ENCODE measurements at regions not wholly inside any gene's neighbourhood (a gene's known extent, or its start where the extent isn't known, plus 50 kb on each side); places are given as distances from the start of the nearest gene placed in this dataset.

DNA sequence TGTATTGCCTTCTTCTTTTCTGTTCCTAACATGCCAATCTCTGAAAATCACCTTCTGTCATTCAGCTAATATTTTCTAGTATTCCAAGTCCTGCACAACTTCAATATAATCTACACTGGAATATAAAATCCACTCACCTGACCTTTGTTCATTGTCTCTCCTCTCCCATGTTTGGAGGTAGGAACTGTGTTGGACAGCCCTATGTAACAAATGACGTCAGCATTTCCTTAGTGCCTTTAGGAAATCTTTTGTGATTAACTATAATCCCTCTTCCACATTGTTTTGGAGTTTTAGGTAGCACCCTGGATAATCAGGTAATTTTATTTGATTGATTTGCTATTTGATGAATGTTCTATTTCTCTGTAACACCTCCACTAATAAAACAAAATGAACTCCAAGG, 814.8 kb upstream of the PRKX start:
- Mint-ChIP-seq H3K4me1 (ENCODE audit: low read depth) (no peaks in the 10 kb centered on the region), H3K4me3 (no peak overlapping the region), H3K36me3 (ENCODE audit: low read depth) (no peaks in the 10 kb centered on the region), H3K27me3 (no peaks in the 10 kb centered on the region), H3K9me3 (no peaks in the 10 kb centered on the region), H3K27ac (no peak overlapping the region)
- ChIA-PET CTCF (no interaction called here), POLR2A (no interaction called here)
- intact Hi-C loops (cut with micrococcal nuclease) = no loop called here
- no peak for DNase-seq
- no peak for TF ChIP-seq CTCF (IDR thresholded peaks at IDR 0.05)
- ATAC-seq = no peak

DNA sequence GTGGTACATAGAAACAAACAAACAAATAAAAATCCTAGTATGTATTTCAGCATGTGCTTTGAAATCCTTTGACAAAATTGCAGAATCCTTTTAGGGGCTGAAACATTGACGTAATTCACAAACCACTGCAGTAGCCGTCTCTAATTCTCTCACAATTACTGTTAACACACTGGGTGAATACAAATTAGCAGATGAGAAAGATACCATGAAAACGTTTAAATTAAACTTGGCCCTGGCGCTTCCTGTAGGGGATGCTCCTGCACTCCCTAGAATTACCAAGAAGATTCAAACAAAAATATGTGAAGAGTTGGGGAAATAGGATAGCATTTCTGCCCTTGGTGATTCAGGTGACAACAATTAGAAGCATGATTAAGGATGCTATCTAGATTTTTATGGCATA, 772.5 kb upstream of the PRKX start:
- ATAC-seq = no peak
- H3K4me3 Mint-ChIP-seq = no peak overlapping the region
- no peaks in the 10 kb centered on the region for H3K9me3 Mint-ChIP-seq
- TF ChIP-seq CTCF (IDR thresholded peaks at IDR 0.05) = no peak
- H3K27ac Mint-ChIP-seq = no peak overlapping the region
- no peak for DNase-seq
- H3K4me1 Mint-ChIP-seq (ENCODE audit: low read depth) = no peaks in the 10 kb centered on the region
- CTCF ChIA-PET = no interaction called here
- no peaks in the 10 kb centered on the region for H3K27me3 Mint-ChIP-seq
- intact Hi-C loops (cut with micrococcal nuclease) = no loop called here
- no peaks in the 10 kb centered on the region for H3K36me3 Mint-ChIP-seq (ENCODE audit: low read depth)
- POLR2A ChIA-PET = no interaction called here

GRCh38 chrX:4484266-4484665, 770.8 kb upstream of the PRKX start:
- intact Hi-C loops (cut with micrococcal nuclease) = no loop called here
- H3K27me3 Mint-ChIP-seq = no peaks in the 10 kb centered on the region
- H3K4me1 Mint-ChIP-seq (ENCODE audit: low read depth) = no peaks in the 10 kb centered on the region
- no peak for TF ChIP-seq CTCF (IDR thresholded peaks at IDR 0.05)
- no peak overlapping the region for H3K4me3 Mint-ChIP-seq
- ChIA-PET POLR2A (no interaction called here), CTCF (no interaction called here)
- H3K36me3 Mint-ChIP-seq (ENCODE audit: low read depth) = no peaks in the 10 kb centered on the region
- DNase-seq (no peak), ATAC-seq (no peak)
- no peak overlapping the region for H3K27ac Mint-ChIP-seq
- H3K9me3 Mint-ChIP-seq = no peaks in the 10 kb centered on the region

DNA sequence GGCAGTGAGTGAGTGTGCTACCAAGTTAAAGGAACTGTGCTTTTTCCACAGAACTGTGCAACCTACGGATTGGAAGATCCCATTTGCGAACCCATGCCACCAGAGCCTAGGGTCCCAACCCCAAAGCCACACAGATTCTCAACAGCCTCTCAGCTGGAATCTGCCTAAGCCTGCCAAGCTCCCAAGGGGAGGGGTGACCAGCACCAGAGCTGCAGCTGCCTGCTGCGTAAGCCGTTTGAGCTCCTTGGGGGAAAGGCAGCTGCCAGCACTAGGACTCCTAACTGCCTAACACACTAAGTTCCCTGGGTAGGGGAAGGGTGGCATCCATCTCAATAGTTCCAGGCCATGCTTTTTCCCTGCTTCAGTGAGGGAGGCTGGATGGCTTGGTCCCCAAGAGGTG, 738.1 kb upstream of the PRKX start:
- intact Hi-C loops (cut with micrococcal nuclease) = no loop called here
- POLR2A ChIA-PET = interaction anchor here (0.7 kb wide), 1 partner anchor 101 kb away, joined by 3 read pairs; no protein-coding TSS in a partner anchor
- H3K4me1 Mint-ChIP-seq (ENCODE audit: low read depth) = no peaks in the 10 kb centered on the region
- H3K9me3 Mint-ChIP-seq = no peaks in the 10 kb centered on the region
- CTCF ChIA-PET = no interaction called here
- H3K27me3 Mint-ChIP-seq = no peaks in the 10 kb centered on the region
- DNase-seq = no peak
- H3K4me3 Mint-ChIP-seq = no peak overlapping the region
- TF ChIP-seq CTCF (IDR thresholded peaks at IDR 0.05) = no peak
- H3K36me3 Mint-ChIP-seq (ENCODE audit: low read depth) = no peaks in the 10 kb centered on the region
- H3K27ac Mint-ChIP-seq = no peak overlapping the region
- no peak for ATAC-seq

DNA sequence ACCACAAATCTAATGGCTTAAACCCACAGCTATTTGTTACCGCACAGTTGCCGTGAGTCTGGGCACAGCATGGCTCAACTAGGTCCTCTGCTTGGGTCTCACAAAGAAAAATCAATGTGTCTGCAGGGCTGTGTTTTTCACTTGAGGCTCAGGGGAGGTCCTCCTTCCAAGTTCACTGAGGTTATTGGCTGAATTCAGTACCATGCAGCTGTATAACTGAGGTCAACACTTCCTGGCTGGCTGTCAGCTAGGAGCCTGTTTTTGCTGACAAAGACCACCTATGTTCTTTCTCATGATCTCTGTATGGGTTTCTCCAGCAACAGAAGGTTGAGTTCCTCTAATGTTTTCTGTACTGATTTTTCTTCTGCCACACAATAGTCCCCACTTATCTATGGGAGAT, 736.7 kb upstream of the PRKX start:
- H3K4me3 Mint-ChIP-seq = no peak overlapping the region

More for the DNA sequence above, 736.7 kb upstream of the PRKX start:
- no peak for TF ChIP-seq CTCF (IDR thresholded peaks at IDR 0.05)
- Mint-ChIP-seq H3K36me3 (ENCODE audit: low read depth) (no peaks in the 10 kb centered on the region), H3K27me3 (no peaks in the 10 kb centered on the region), H3K27ac (no peak overlapping the region), H3K4me1 (ENCODE audit: low read depth) (no peaks in the 10 kb centered on the region), H3K9me3 (no peaks in the 10 kb centered on the region)
- no peak for DNase-seq
- ATAC-seq = no peak
- ChIA-PET CTCF (no interaction called here), POLR2A (no interaction called here)
- intact Hi-C loops (cut with micrococcal nuclease) = no loop called here
